Activated gamma-delta T cell treated with anti-CD3 and anti-CD28 coated beads, Interleukin-2, amount 50 U/mL, for 16 hours (primary cell): ENCODE measurements at regions not wholly inside any gene's neighbourhood (a gene's known extent, or its start where the extent isn't known, plus 50 kb on each side); places are given as distances from the start of the nearest gene placed in this dataset.
"Not testable (repeated sequence)": the region's sequence is repeated elsewhere in the genome, so short reads cannot be mapped to it uniquely, and the experiment has no call there.

Experiments
- DNase-seq: peaks from one replicate; pipeline ENCODE4 v3.0.0-alpha.2; 2020; ENCODE audit warnings: low read depth

- DNase-seq, result peak; percentile 45
Observed at GRCh38 chr16:17578981-17579874, 108.5 kb upstream of the XYLT1 start.

- no peak for DNase-seq
Observed at GRCh38 chr16:17574256-17574655, 103.5 kb upstream of the XYLT1 start.

- no peak for DNase-seq
Observed at GRCh38 chr16:17572145-17572544, 101.4 kb upstream of the XYLT1 start.

GRCh38 chr16:17571499-17572093 lies 100.8 kb upstream of the XYLT1 start:
- DNase-seq, result no peak

GRCh38 chr16:17568239-17568638 lies 97.5 kb upstream of the XYLT1 start:
- DNase-seq, result no peak

GRCh38 chr16:17567455-17567854 lies 96.7 kb upstream of the XYLT1 start:
- DNase-seq, result no peak

- DNase-seq, result no peak
Observed at GRCh38 chr16:17566656-17567450, 96.1 kb upstream of the XYLT1 start.

- no peak for DNase-seq
Observed at GRCh38 chr16:17566075-17566474, 95.3 kb upstream of the XYLT1 start.

- DNase-seq, result no peak
Observed at GRCh38 chr16:17565605-17566004, 94.8 kb upstream of the XYLT1 start.

GRCh38 chr16:17564856-17565255 lies 94.1 kb upstream of the XYLT1 start:
- no peak for DNase-seq

- no peak for DNase-seq
Observed at GRCh38 chr16:17563323-17564091, 92.7 kb upstream of the XYLT1 start.

- no peak for DNase-seq
Observed at GRCh38 chr16:17561056-17561455, 90.3 kb upstream of the XYLT1 start.

- no peak for DNase-seq
Observed at GRCh38 chr16:17560548-17560947, 89.8 kb upstream of the XYLT1 start.

GRCh38 chr16:17559394-17559793 lies 88.6 kb upstream of the XYLT1 start:
- no peak for DNase-seq

- no peak for DNase-seq
Observed at GRCh38 chr16:17557949-17558348, 87.2 kb upstream of the XYLT1 start.

- DNase-seq, result no peak
Observed at GRCh38 chr16:17557480-17557879, 86.7 kb upstream of the XYLT1 start.

- DNase-seq, result no peak
Observed at GRCh38 chr16:17556276-17557052, 85.7 kb upstream of the XYLT1 start.

- DNase-seq, result no peak
Observed at GRCh38 chr16:17555176-17555575, 84.4 kb upstream of the XYLT1 start.

- no peak for DNase-seq
Observed at GRCh38 chr16:17552351-17552750, 81.6 kb upstream of the XYLT1 start.

- DNase-seq, result not testable (repeated sequence)
Observed at GRCh38 chr16:17551682-17552081, 80.9 kb upstream of the XYLT1 start.

- no peak for DNase-seq
Observed at GRCh38 chr16:17548825-17549224, 78.1 kb upstream of the XYLT1 start.
